GM23338 (cell line): ENCODE measurements at regions not wholly inside any gene's neighbourhood (a gene's known extent, or its start where the extent isn't known, plus 50 kb on each side); places are given as distances from the start of the nearest gene placed in this dataset.

ENCODE experiments used
- ATAC-seq: fragments of 200-7000 bp; cut with Tn5 transposase; 3 replicates; pipeline ENCODE4 v1.9.1; 2020
- DNase-seq: peaks from one replicate; pipeline ENCODE4 v3.0.0-alpha.2; 2015; ENCODE audit warnings: low spot score
- H2AFZ ChIP-seq: fragments of 200-600 bp; sonication (generic); 2 replicates; pipeline ENCODE4 v1.8.0; 2016; ENCODE audit warnings: antibody characterized with exemption, mild to moderate bottlenecking, moderate library complexity
- H3F3A ChIP-seq: fragments of 200-600 bp; sonication (generic); replicated peaks from 2 replicates; pipeline ENCODE4 v1.8.0; 2017; ENCODE audit warnings: antibody characterized with exemption, mixed run types, low read depth
- H3K27ac ChIP-seq: fragments of 200-600 bp; sonication (generic); 2 replicates; pipeline ENCODE4 v1.6.1; 2016; ENCODE audit warnings: low read depth
- H3K27me3 ChIP-seq: fragments of 200-600 bp; sonication (generic); 2 replicates; pipeline ENCODE4 v1.8.0; 2016; ENCODE audit warnings: mild to moderate bottlenecking, mixed run types, moderate library complexity; ENCODE audit not compliant: insufficient read depth
- H3K36me3 ChIP-seq: fragments of 200-600 bp; sonication (generic); 2 replicates; pipeline ENCODE4 v1.8.0; 2016; ENCODE audit warnings: mild to moderate bottlenecking; ENCODE audit not compliant: insufficient read depth
- H3K4me1 ChIP-seq: fragments of 200-600 bp; sonication (generic); 2 replicates; pipeline ENCODE4 v1.8.0; 2016; ENCODE audit warnings: mild to moderate bottlenecking, moderate library complexity; ENCODE audit not compliant: insufficient read depth
- H3K4me2 ChIP-seq: fragments of 200-600 bp; sonication (generic); 2 replicates; pipeline ENCODE4 v1.7.1; 2017; ENCODE audit warnings: mixed run types
- H3K4me3 ChIP-seq: fragments of 200-600 bp; sonication (generic); 2 replicates; pipeline ENCODE4 v1.6.1; 2016; ENCODE audit warnings: mixed run types
- H3K79me2 ChIP-seq: fragments of 200-600 bp; sonication (generic); replicated peaks from 2 replicates; pipeline ENCODE4 v1.8.0; 2017; ENCODE audit warnings: mild to moderate bottlenecking; ENCODE audit not compliant: insufficient read depth
- H3K9me2 ChIP-seq: fragments of 200-600 bp; sonication (generic); 2 replicates; pipeline ENCODE4 v1.8.0; 2017; ENCODE audit not compliant: insufficient read depth
- H4K20me1 ChIP-seq: fragments of 200-600 bp; sonication (generic); replicated peaks from 2 replicates; pipeline ENCODE4 v1.8.0; 2017; ENCODE audit warnings: mild to moderate bottlenecking; ENCODE audit not compliant: insufficient read depth
- H3K27ac Mint-ChIP-seq: 2 replicates; pipeline ENCODE4 v1.8.0; 2020; ENCODE audit warnings: inconsistent platforms, mild to moderate bottlenecking, moderate library complexity, mixed read lengths
- H3K27me3 Mint-ChIP-seq: 3 replicates; pipeline ENCODE4 v1.8.0; 2022; ENCODE audit warnings: low read depth, mild to moderate bottlenecking, moderate library complexity, mixed read lengths, inconsistent platforms; ENCODE audit not compliant: insufficient read depth, poor library complexity
- H3K36me3 Mint-ChIP-seq: 3 replicates; pipeline ENCODE4 v1.8.0; 2021; ENCODE audit warnings: low read depth, mild to moderate bottlenecking, inconsistent platforms, moderate library complexity, mixed read lengths
- H3K4me1 Mint-ChIP-seq: 3 replicates; pipeline ENCODE4 v1.8.0; 2020; ENCODE audit warnings: mild to moderate bottlenecking, inconsistent platforms, mixed read lengths
- H3K4me3 Mint-ChIP-seq: 3 replicates; pipeline ENCODE4 v1.8.0; 2021; ENCODE audit warnings: moderate library complexity, mild to moderate bottlenecking, inconsistent platforms, mixed read lengths
- H3K9me3 Mint-ChIP-seq: 3 replicates; pipeline ENCODE4 v1.8.0; 2020; ENCODE audit warnings: moderate library complexity, mild to moderate bottlenecking, inconsistent platforms, mixed read lengths
- CREB1 ChIP-seq: fragments of 250-450 bp; sonication (Bioruptor Pico); IDR thresholded peaks from 2 replicates; pipeline ENCODE4 v1.5.0; 2020; ENCODE audit warnings: low read depth, mild to moderate bottlenecking, moderate library complexity
- CTCF ChIP-seq, 2 experiments: fragments of 200-600 bp in 1 of 2; sonication (generic) in 1 of 2; conservative IDR thresholded peaks; 2 replicates each; pipeline versions ENCODE4 v1.5.1 to v1.6.1; 2016 to 2017; ENCODE audit warnings: antibody characterized with exemption in 2 of 2, low read depth in 2 of 2, mild to moderate bottlenecking in 2 of 2, moderate library complexity in 1 of 2
- ETS1 ChIP-seq: IDR thresholded peaks from 2 replicates; pipeline ENCODE4 v1.6.1; 2016; ENCODE audit warnings: antibody characterized with exemption
- EZH2 ChIP-seq: fragments of 200-600 bp; sonication (generic); IDR thresholded peaks from one replicate; pipeline ENCODE4 v1.8.0; 2017; ENCODE audit warnings: antibody characterized with exemption, mild to moderate bottlenecking, low read depth; ENCODE audit not compliant: unreplicated experiment
- JUNB ChIP-seq: IDR thresholded peaks from one replicate; pipeline ENCODE4 v1.6.1; 2016; ENCODE audit warnings: antibody characterized with exemption; ENCODE audit not compliant: unreplicated experiment
- NANOG ChIP-seq: IDR thresholded peaks from 2 replicates; pipeline ENCODE4 v1.6.1; 2016; ENCODE audit warnings: antibody characterized with exemption, borderline replicate concordance
- POLR2AphosphoS5 ChIP-seq: IDR thresholded peaks from 2 replicates; pipeline ENCODE4 v1.6.1; 2016; ENCODE audit warnings: antibody characterized with exemption, low read depth
- REST ChIP-seq: IDR thresholded peaks from one replicate; pipeline ENCODE4 v1.6.1; 2018; ENCODE audit warnings: antibody characterized with exemption; ENCODE audit not compliant: unreplicated experiment
- STAT1 ChIP-seq: IDR thresholded peaks from one replicate; pipeline ENCODE4 v1.6.1; 2016; ENCODE audit warnings: antibody characterized with exemption; ENCODE audit not compliant: unreplicated experiment
- ZNF114 ChIP-seq: fragments of 250-450 bp; sonication (Bioruptor Pico); IDR thresholded peaks from 2 replicates; pipeline ENCODE4 v1.5.0; 2020; ENCODE audit warnings: mild to moderate bottlenecking, moderate library complexity
- ZNF331 ChIP-seq: fragments of 250-450 bp; sonication (Bioruptor Pico); IDR thresholded peaks from 2 replicates; pipeline ENCODE4 v1.5.0; 2020; ENCODE audit warnings: low read depth, mild to moderate bottlenecking, moderate library complexity
- ZNF462 ChIP-seq: fragments of 250-450 bp; sonication (Bioruptor Pico); IDR thresholded peaks from 2 replicates; pipeline ENCODE4 v1.5.0; 2020; ENCODE audit warnings: mild to moderate bottlenecking, moderate library complexity

GRCh38 chr14:28502517-28502916 lies 264.1 kb upstream of the FOXG1 start:
- ATAC-seq, result no peak
- Histone ChIP-seq H3K4me2 (no peak overlapping the region), H3K27ac (no peak overlapping the region), H3K9me2 (peaks cover 4% of the 10 kb centered on the region; the same call in 1 of the 2 replicates), H3K79me2 (no peaks in the 10 kb centered on the region), H3K4me1 (no peaks in the 10 kb centered on the region), H3F3A (no peaks in the 10 kb centered on the region), H2AFZ (no peak overlapping the region), H4K20me1 (no peaks in the 10 kb centered on the region), H3K27me3 (no peaks in the 10 kb centered on the region), H3K4me3 (no peak overlapping the region), H3K36me3 (no peaks in the 10 kb centered on the region)
- H3K36me3 Mint-ChIP-seq, result no peaks in the 10 kb centered on the region
- H3K4me3 Mint-ChIP-seq, result no peak overlapping the region
- DNase-seq, result no peak
- no peaks in the 10 kb centered on the region for H3K27me3 Mint-ChIP-seq
- H3K27ac Mint-ChIP-seq, result no peak overlapping the region
- H3K9me3 Mint-ChIP-seq, result no peaks in the 10 kb centered on the region; the same call in 2 of the 3 replicates
- TF ChIP-seq STAT1, result no peak
- TF ChIP-seq EZH2, result no peak
- TF ChIP-seq ZNF114, result no peak
- no peak for TF ChIP-seq CREB1 (CRISPR knock-in tag)
- TF ChIP-seq CTCF (conservative IDR thresholded peaks at IDR 0.05; ENCODE audit: low read depth in 2 of 2), result no peak
- TF ChIP-seq ZNF331, result no peak
- no peak for TF ChIP-seq NANOG
- no peak for TF ChIP-seq ZNF462
- no peak for TF ChIP-seq JUNB
- TF ChIP-seq REST, result no peak
- TF ChIP-seq POLR2AphosphoS5, result no peak
- no peak for TF ChIP-seq ETS1
- H3K4me1 Mint-ChIP-seq, result no peaks in the 10 kb centered on the region
